GM12891 (cell line): ENCODE measurements at regions not wholly inside any gene's neighbourhood (a gene's known extent, or its start where the extent isn't known, plus 50 kb on each side); places are given as distances from the start of the nearest gene placed in this dataset.

ENCODE experiments used
- POLR2A ChIP-seq: IDR thresholded peaks from 2 replicates; pipeline ENCODE4 v1.6.1; 2011; ENCODE audit warnings: low read depth, low read length, control low read depth
- POLR2AphosphoS5 ChIP-seq: IDR thresholded peaks from 2 replicates; pipeline ENCODE4 v1.6.1; 2011; ENCODE audit warnings: low read depth, low read length, control low read depth
- TAF1 ChIP-seq: IDR thresholded peaks from 2 replicates; pipeline ENCODE4 v1.6.1; 2011; ENCODE audit warnings: low read depth, low read length, control low read depth

GRCh38 chr4:122227202-122227601 is 75.1 kb downstream of the BLTP1 start:
- TF ChIP-seq TAF1 (no peak), POLR2A (no peak), POLR2AphosphoS5 (no peak)
